Hematopoietic multipotent progenitor cell (in vitro differentiated cells): ENCODE measurements at regions not wholly inside any gene's neighbourhood (a gene's known extent, or its start where the extent isn't known, plus 50 kb on each side); places are given as distances from the start of the nearest gene placed in this dataset.
"Not testable (repeated sequence)": the region's sequence is repeated elsewhere in the genome, so short reads cannot be mapped to it uniquely, and the experiment has no call there.

Experiments
- DNase-seq, 3 donors: peaks; one replicate each; pipeline ENCODE4 v3.0.0-alpha.2; 2011 to 2015; ENCODE audit warnings: low read depth in 2 of 3, low spot score in 2 of 3

GRCh38 chr7:101679653-101680173 is 50.6 kb upstream of the MYL10 start:
- not testable (repeated sequence) for DNase-seq

- no peak for DNase-seq
These were observed 51.5 kb upstream of the MYL10 start for GRCh38 chr7:101680406-101681145.

- DNase-seq: no peak
These were observed 52.3 kb upstream of the MYL10 start for GRCh38 chr7:101681170-101682007.

GRCh38 chr7:101684983-101685330 is 55.9 kb upstream of the MYL10 start:
- peak in 1 of 3 donors; percentile 45 for DNase-seq

- no peak for DNase-seq
These were observed 56.9 kb upstream of the MYL10 start for GRCh38 chr7:101686030-101686429.

GRCh38 chr7:101687081-101687480 is 58.0 kb upstream of the MYL10 start:
- no peak for DNase-seq

GRCh38 chr7:101687791-101688182 is 58.7 kb upstream of the MYL10 start:
- DNase-seq: no peak

- peak; percentile 57 to 83 (median 80) for DNase-seq
These were observed 59.2 kb upstream of the MYL10 start for GRCh38 chr7:101688183-101688831.

DNA sequence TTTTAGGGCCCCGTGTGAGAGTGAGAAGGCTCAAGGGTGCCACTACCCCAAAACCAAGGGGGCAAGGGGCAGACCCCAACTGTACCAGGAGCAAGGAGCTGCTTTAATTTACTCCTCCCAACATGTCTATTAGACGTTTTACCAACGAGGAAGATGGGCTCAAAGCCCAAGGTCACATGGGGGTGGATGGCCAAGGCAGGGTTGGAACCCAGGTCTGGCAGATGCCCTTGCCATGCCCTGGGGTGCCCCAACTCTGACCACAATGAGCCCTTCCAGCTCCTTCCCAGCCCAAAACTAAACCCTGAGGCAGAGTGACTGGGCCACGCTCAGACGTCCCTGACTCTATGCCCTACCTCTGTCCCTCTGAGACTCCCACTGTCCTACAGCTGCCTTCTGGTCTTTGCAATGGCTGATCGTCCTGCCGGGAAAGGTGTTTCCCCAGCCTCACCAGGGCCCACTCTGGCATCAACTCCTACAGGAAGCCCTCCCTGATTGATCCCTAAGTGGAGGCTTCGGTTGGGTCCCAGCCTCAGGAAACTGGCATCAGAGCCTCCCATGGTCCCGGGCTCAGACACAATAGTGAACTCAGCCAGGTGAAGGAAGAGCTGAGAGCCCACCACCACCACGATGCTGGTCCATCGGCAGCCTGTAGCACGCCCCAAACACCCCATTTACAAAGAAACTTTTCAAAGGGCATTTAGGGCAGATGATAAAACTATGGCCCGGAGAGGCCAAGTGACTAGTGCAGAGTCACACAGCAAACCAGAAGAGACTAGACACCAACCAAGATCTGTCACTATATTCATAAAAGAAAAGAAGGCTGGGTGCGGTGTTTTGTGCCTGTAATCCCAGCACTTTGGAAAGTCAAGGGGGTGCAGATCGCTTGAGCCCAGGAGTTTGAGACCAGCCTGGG is 60.2 kb upstream of the MYL10 start:
- DNase-seq: no peak

DNA sequence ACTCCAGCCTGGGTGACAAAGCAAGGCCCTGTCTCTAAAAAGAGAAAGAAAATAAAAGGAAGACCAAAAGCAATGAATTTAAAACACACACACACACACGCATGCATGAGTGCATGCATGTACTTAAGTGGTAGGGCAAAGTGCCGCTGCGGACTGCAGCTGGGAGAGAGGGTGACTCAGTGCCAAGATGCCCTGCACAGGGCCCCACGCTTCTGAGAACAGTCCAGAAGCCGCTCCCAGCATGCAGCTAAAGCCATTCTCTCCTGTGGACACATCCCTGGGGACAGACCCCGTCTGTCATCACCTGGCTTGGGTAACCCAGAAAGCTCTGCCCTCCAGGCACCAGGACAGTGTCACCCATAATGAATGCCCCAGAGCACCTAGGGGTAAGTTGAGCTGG is 61.0 kb upstream of the MYL10 start:
- DNase-seq: no peak

DNA sequence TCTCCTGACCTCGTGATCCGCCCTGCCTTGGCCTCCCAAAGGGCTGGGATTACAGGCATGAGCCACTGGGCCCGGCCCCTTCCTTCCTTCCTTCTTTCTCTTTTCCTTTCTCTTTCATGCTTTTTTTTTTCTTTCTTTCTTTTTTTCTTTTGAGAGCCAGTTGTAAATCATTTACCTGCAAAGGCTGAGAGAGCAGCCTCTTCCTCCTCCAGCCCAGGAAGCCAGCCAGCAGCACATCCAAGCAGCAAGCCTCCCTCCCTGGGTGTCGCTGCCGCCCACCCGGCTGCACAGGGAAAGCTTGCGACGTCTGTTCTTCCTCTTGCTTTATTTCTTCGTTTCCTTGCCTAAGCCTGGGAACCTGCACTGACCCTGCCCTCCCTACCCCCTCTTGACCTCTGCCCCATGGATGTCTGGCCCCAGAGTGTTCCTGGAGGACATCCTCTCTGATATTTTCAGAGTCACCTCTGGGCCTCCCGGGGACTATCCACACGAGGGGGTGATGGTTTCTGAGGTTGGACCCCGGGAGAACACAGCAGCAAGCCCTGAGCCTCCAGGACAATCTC is 62.8 kb upstream of the MYL10 start:
- DNase-seq: peak in 1 of 3 donors; percentile 29

DNA sequence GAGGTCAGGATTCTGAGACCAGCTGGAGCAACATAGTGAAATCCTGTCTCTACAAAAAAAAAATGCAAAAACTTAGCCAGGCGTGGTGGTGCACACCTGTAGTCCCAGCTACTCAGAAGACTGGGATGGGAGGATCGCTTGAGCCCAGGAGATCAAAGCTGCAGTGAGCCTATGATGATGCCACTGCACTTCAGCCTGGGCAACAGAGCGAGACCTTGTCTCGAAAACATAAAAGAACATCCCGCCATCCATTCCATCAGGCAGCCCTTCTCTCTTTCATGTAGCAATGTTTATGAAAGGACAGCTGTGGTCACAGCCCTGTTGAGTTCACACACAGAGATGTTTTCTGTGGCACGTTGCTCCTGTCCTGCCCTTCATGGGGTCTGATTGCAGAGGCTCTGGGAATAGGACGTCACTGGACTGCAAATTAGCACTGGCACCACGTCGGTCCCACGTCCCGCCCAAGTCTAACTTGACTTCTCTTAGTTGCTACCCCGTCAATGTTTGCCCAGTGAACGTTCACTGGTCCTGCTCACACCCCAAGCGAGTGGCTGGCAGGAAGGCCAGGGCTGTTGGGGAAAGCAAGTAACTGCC is 64.5 kb upstream of the MYL10 start:
- DNase-seq: no peak

DNA sequence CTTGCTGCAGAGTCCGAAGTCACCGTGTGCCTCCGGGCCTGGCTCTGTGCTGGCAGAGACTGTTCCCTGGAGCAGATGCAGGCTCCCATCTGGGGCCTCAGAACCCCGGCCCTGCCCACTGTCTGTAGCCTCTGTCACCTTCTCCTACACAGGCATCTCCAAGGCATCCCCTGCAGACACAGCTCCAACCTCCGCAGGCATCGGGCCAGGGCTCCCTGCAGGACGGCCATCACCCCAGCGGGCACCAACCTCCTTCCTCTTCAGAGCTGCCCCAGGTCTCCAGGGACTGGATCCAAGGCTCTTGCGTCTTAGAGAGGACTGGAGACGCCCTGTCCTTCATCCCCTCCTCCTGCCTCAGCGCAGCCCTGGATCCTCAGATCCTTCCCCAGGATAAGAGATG is 69.9 kb upstream of the MYL10 start:
- DNase-seq: no peak

DNA sequence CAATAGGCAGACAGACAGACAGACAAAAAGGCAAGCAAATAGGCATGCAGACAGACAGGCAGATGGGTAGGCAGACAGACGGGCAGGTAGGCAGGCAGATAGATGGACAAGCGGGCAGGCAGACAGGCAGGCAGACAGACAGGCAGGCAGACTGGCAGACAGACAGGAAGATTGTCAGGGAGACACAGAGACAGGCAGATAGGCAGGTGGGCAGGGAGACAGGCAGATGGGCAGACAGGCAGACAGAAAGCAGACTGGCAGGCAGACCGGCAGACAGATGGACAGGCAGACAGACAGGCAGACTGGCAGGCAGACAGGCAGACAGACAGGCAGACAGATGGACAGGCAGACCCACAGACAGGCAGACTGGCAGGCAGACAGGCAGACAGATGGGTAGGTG is 70.3 kb upstream of the MYL10 start:
- DNase-seq: no peak

- DNase-seq: no peak
These were observed 71.1 kb upstream of the MYL10 start for GRCh38 chr7:101699881-101700823.

GRCh38 chr7:101701153-101701794 is 72.2 kb upstream of the MYL10 start:
- DNase-seq: no peak

GRCh38 chr7:101702362-101702850 is 73.3 kb upstream of the MYL10 start:
- DNase-seq: no peak

DNA sequence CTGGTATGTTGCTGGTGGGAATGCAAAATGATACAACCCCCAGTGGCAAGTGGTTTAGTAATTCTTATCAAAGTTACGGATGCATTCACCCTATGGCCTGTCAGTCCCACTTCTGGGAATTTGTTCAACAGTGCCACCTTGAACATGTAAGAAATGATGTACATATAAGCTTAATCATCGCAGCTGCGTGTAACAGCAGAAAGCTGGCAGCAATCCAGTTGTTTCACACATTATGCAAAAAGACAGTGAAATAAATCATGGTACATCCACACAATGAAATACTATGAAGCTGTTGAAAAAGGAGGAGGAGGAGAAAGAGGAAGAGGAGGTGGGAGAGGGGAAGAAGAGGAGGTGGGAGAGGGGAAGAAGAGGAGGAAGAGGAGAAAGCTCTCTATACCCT is 76.2 kb upstream of the MYL10 start:
- DNase-seq: peak in 1 of 3 donors; percentile 28
